Left ventricle myocardium inferior (tissue), 1 donor: ENCODE measurements at regions not wholly inside any gene's neighbourhood (a gene's known extent, or its start where the extent isn't known, plus 50 kb on each side); places are given as distances from the start of the nearest gene placed in this dataset.

Experiments used
- DNase-seq: peaks from one replicate; pipeline ENCODE4 v3.0.0-alpha.2; 2020
- H3K27ac ChIP-seq: fragments of 200-600 bp; replicated peaks from 2 replicates; pipeline ENCODE4 v1.8.0; 2021
- H3K27me3 ChIP-seq: fragments of 200-600 bp; 2 replicates; pipeline ENCODE4 v1.8.0; 2021; ENCODE audit warnings: low read depth
- H3K36me3 ChIP-seq: fragments of 200-600 bp; 2 replicates; pipeline ENCODE4 v1.8.0; 2021
- H3K4me1 ChIP-seq: fragments of 200-600 bp; 2 replicates; pipeline ENCODE4 v1.8.0; 2021
- H3K4me3 ChIP-seq: fragments of 200-600 bp; 2 replicates; pipeline ENCODE4 v1.8.0; 2021; ENCODE audit warnings: mild to moderate bottlenecking, moderate library complexity
- H3K9me3 ChIP-seq: fragments of 200-600 bp; replicated peaks from 2 replicates; pipeline ENCODE4 v1.8.0; 2021
- intact Hi-C: fragments of 100-400 bp; cut with micrococcal nuclease; formaldehyde crosslinking; loops from one replicate; pipeline ENCODE4 v1.11.0; 2022
- TF ChIP-seq, protein P1 (sequence below): fragments of 200-600 bp; IDR thresholded peaks from 2 replicates; pipeline ENCODE4 v1.8.0; 2021; ENCODE audit warnings: antibody characterized with exemption, mild to moderate bottlenecking, borderline replicate concordance
- donor health status: DM: no; HTN: yes; CAD: no; lungs with severe emphysema.

DNA sequence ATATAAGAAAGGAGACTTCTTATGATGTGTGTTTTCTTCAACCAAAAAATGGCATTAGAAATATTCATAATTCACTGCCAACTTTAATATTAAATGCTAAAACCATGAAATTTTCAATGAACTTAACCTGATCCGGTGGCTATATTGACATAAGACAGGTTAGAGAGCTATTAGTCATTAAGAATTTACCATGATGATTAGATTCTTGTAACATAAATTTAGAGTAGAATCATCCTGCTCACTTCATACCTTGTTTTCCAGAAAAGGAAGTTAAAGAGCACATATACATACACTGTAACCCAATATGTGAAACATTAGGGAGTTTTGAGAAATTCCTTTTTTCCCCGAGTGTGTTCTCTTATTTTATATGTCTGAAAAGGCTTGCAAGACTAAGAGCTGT is 430.3 kb upstream of the SEMA3A start:
- no peak for DNase-seq
- H3K4me1 ChIP-seq = no peaks in the 10 kb centered on the region
- no peaks in the 10 kb centered on the region for H3K36me3 ChIP-seq
- no peak overlapping the region for H3K4me3 ChIP-seq
- H3K27ac ChIP-seq = no peak overlapping the region
- intact Hi-C loops = no loop called here
- TF ChIP-seq, protein P1, sequence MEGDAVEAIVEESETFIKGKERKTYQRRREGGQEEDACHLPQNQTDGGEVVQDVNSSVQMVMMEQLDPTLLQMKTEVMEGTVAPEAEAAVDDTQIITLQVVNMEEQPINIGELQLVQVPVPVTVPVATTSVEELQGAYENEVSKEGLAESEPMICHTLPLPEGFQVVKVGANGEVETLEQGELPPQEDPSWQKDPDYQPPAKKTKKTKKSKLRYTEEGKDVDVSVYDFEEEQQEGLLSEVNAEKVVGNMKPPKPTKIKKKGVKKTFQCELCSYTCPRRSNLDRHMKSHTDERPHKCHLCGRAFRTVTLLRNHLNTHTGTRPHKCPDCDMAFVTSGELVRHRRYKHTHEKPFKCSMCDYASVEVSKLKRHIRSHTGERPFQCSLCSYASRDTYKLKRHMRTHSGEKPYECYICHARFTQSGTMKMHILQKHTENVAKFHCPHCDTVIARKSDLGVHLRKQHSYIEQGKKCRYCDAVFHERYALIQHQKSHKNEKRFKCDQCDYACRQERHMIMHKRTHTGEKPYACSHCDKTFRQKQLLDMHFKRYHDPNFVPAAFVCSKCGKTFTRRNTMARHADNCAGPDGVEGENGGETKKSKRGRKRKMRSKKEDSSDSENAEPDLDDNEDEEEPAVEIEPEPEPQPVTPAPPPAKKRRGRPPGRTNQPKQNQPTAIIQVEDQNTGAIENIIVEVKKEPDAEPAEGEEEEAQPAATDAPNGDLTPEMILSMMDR = no peak
- no peaks in the 10 kb centered on the region for H3K27me3 ChIP-seq
- no peaks in the 10 kb centered on the region for H3K9me3 ChIP-seq

DNA sequence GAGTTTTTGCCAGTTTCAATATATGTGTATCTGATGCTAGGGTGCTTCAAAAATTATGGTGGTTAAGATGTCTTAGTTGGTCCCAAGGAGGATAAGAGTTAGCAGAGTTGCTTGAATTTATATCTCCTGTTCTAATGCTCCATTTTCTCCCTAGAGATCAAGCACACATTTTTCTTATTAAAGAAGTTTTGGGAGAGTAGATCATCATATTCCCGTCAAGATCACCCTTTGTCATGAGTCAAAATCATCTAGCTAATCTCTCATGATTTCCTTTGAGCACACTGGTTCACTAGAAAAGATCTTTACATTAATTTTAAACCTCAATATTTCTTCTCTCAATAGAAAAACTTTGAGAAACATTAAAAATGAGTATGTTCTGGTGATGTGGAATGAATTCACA is 429.9 kb upstream of the SEMA3A start:
- TF ChIP-seq, protein P1 = no peak
- Histone ChIP-seq H3K4me3 (no peak overlapping the region), H3K27me3 (no peaks in the 10 kb centered on the region), H3K36me3 (no peaks in the 10 kb centered on the region), H3K27ac (no peak overlapping the region), H3K9me3 (no peaks in the 10 kb centered on the region), H3K4me1 (no peaks in the 10 kb centered on the region)
- intact Hi-C loops = no loop called here
- DNase-seq = no peak

DNA sequence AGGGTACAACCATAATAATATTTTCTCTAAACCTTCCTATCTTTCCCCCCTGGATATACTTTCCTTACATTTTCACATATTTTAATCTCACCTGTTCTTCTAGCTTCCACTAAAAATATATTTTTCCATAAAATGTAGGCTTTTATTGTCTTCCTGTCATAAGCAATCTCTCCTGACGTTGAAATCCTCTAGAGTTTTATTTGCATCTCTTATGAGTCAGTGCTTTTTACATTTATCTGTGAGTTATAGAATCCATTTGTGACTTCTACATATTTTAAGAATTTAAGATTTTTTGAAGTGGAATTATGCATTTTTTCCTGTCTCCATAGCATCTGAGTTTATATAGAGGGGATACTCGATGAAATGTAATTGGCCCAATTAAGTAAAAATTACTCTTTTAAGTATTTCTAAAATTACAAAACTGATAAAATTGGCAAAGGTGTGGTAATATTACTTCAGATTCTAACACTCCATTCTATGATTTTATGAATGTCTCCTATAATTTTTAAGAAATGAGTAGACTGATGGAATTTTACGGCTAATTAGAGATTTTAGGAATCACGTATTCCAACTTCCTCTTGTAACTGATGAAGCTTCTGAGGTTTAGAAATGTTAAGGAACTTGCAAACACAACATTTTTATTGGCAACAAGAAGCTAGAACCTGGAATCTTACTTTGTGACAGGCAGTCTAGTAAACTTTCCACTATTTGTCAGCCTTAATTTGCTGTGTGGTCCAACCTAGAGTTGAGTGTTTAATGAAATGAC is 422.9 kb upstream of the SEMA3A start:
- TF ChIP-seq, protein P1 = no peak

DNA sequence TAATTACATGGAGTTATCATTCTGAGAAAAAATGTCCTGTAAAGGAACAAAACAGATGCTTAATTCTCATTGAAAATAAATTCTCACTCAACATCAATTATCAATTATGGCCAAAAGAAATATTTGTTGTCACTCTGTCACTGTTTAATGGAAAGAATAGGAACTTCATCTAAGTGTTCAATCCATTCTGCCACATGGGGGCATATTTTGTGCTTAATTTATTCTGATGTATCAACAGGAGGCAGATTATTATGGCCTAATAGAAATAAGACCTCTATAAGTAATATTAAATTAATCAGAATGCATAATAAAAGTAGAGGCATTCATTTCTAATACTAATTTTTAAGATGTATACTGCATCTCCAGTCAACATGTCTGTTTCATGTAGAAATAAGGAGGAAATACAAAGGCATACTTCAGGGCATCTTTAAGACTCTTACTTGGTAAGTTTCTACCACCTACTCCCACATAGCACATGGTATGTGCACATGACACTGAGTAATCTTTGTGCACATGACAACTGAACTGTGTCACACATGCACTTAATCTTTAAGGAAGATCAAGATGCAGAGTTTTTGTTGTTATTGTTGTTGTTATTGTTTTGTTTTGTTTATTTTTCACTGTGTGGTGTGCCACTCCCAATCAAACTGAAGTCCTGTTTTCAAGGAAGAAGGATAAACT is 420.4 kb upstream of the SEMA3A start:
- intact Hi-C loops = no loop called here
- TF ChIP-seq, protein P1 = peak; percentile 24
- no peaks in the 10 kb centered on the region for H3K27me3 ChIP-seq
- H3K4me3 ChIP-seq = no peak overlapping the region
- DNase-seq = no peak
- H3K9me3 ChIP-seq = no peaks in the 10 kb centered on the region
- H3K4me1 ChIP-seq = no peaks in the 10 kb centered on the region
- H3K27ac ChIP-seq = no peak overlapping the region
- no peaks in the 10 kb centered on the region for H3K36me3 ChIP-seq

More for the DNA sequence above, 422.9 kb upstream of the SEMA3A start:
- H3K4me3 ChIP-seq = no peak overlapping the region
- no peak for DNase-seq
- no peaks in the 10 kb centered on the region for H3K36me3 ChIP-seq
- intact Hi-C loops = no loop called here
- H3K4me1 ChIP-seq = no peaks in the 10 kb centered on the region
- H3K27me3 ChIP-seq = no peaks in the 10 kb centered on the region
- no peak overlapping the region for H3K27ac ChIP-seq
- H3K9me3 ChIP-seq = no peaks in the 10 kb centered on the region

DNA sequence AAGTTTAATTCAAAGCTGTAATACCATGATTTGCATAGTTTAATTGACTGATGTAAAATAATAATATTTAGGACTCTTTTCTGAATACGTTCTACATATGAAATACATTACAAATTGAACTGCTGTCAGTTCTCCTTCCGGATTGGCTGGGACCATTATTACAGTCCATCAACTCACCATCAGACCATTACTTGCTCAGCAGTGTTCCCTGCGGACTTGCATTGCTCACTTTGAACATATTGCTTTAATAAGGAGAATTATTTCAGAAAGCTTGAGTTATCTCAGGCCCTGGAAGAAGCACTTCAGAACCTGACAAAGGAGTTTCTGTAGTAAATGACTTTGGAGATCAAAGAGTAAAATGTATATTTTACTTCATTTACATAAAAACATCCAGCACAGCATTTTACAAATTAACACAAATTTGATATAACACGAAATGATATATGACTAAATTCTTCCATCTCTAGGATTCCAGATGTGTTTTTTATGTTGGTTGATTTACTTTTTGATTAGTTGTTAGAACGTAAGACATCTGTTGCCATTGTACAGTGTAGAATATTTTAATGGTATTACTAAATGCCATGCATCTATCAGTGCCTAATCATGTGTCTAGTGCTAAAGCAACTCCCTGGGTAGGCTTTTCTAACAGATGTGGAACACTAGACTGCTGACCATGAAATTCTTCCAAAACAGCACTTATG is 418.5 kb upstream of the SEMA3A start:
- H3K9me3 ChIP-seq = no peaks in the 10 kb centered on the region
- H3K4me3 ChIP-seq = no peak overlapping the region
- H3K4me1 ChIP-seq = no peaks in the 10 kb centered on the region
- no peak overlapping the region for H3K27ac ChIP-seq
- TF ChIP-seq, protein P1 = no peak
- H3K36me3 ChIP-seq = no peaks in the 10 kb centered on the region
- no peak for DNase-seq
- intact Hi-C loops = no loop called here
- H3K27me3 ChIP-seq = no peaks in the 10 kb centered on the region
